OCI-LY3 (cell line): ENCODE measurements at regions not wholly inside any gene's neighbourhood (a gene's known extent, or its start where the extent isn't known, plus 50 kb on each side); places are given as distances from the start of the nearest gene placed in this dataset.

Source experiments
- CTCF ChIP-seq: fragments of 200-600, 300-600 bp; sonication (generic); IDR thresholded peaks from 2 replicates; pipeline ENCODE4 v1.5.1; 2014; ENCODE audit warnings: antibody characterized with exemption, low read length, low read depth
- EZH2phosphoT487 ChIP-seq: fragments of 200-600 bp; shearing (Covaris generic); IDR thresholded peaks from 2 replicates; pipeline ENCODE4 v1.6.1; 2018; ENCODE audit warnings: antibody characterized with exemption, mixed run types, low read depth

- TF ChIP-seq CTCF (no peak), EZH2phosphoT487 (no peak)
Observed at GRCh38 chr13:72230131-72230530, 363.1 kb upstream of the DACH1 start.
